HEK293 (cell line): ENCODE measurements at regions not wholly inside any gene's neighbourhood (a gene's known extent, or its start where the extent isn't known, plus 50 kb on each side); places are given as distances from the start of the nearest gene placed in this dataset.

ENCODE experiments used
- CTCF ChIP-seq: fragments of 450-650 bp; formaldehyde crosslinking; IDR thresholded peaks from 2 replicates; pipeline ENCODE4 v1.5.1; 2016; ENCODE audit warnings: missing biosample characterization, missing genetic modification characterization
- RBAK ChIP-seq: fragments of 450-650 bp; formaldehyde crosslinking; IDR thresholded peaks from 2 replicates; pipeline ENCODE4 v1.5.1; 2016; ENCODE audit warnings: missing biosample characterization, missing genetic modification characterization
- REST ChIP-seq: fragments of 450-650 bp; formaldehyde crosslinking; IDR thresholded peaks from 2 replicates; pipeline ENCODE4 v1.5.1; 2016; ENCODE audit warnings: missing biosample characterization, missing genetic modification characterization
- SP2 ChIP-seq: fragments of 450-650 bp; formaldehyde crosslinking; IDR thresholded peaks from 2 replicates; pipeline ENCODE4 v1.5.1; 2016; ENCODE audit warnings: missing biosample characterization, missing genetic modification characterization
- ZBTB48 ChIP-seq: fragments of 450-650 bp; formaldehyde crosslinking; IDR thresholded peaks from 2 replicates; pipeline ENCODE4 v1.5.1; 2016; ENCODE audit warnings: missing biosample characterization, missing genetic modification characterization
- ZNF184 ChIP-seq: fragments of 450-650 bp; IDR thresholded peaks from 2 replicates; pipeline ENCODE4 v1.5.1; 2018; ENCODE audit warnings: missing biosample characterization, mild to moderate bottlenecking, missing genetic modification characterization
- ZNF239 ChIP-seq: fragments of 450-650 bp; formaldehyde crosslinking; IDR thresholded peaks from 2 replicates; pipeline ENCODE4 v1.5.1; 2016; ENCODE audit warnings: missing biosample characterization, missing genetic modification characterization
- ZNF24 ChIP-seq: fragments of 450-650 bp; formaldehyde crosslinking; IDR thresholded peaks from 2 replicates; pipeline ENCODE4 v1.5.1; 2016; ENCODE audit warnings: missing biosample characterization, missing genetic modification characterization
- ZNF366 ChIP-seq: fragments of 450-650 bp; formaldehyde crosslinking; conservative IDR thresholded peaks from 2 replicates; pipeline ENCODE4 v1.5.1; 2016; ENCODE audit warnings: missing biosample characterization, missing genetic modification characterization
- ZNF792 ChIP-seq: fragments of 450-650 bp; formaldehyde crosslinking; IDR thresholded peaks from 2 replicates; pipeline ENCODE4 v1.5.1; 2016; ENCODE audit warnings: missing biosample characterization, missing genetic modification characterization
- ZSCAN16 ChIP-seq: fragments of 450-650 bp; formaldehyde crosslinking; IDR thresholded peaks from 2 replicates; pipeline ENCODE4 v1.5.1; 2016; ENCODE audit warnings: missing biosample characterization, missing genetic modification characterization
- TF ChIP-seq, protein P1 (sequence below): fragments of 450-650 bp; formaldehyde crosslinking; IDR thresholded peaks from 2 replicates; pipeline ENCODE4 v1.5.1; 2016; ENCODE audit warnings: missing biosample characterization, missing genetic modification characterization
- TF ChIP-seq, protein P2 (sequence below): fragments of 450-650 bp; formaldehyde crosslinking; IDR thresholded peaks from 2 replicates; pipeline ENCODE4 v1.5.1; 2016; ENCODE audit warnings: missing biosample characterization, missing genetic modification characterization
- TF ChIP-seq, protein P3 (sequence below): fragments of 450-650 bp; formaldehyde crosslinking; IDR thresholded peaks from 2 replicates; pipeline ENCODE4 v1.5.1; 2016; ENCODE audit warnings: missing biosample characterization, missing genetic modification characterization

- TF ChIP-seq CTCF (no peak), ZNF792 (tag by site-specific recombination) (no peak), ZSCAN16 (tag by site-specific recombination) (no peak), ZNF24 (tag by site-specific recombination) (no peak), ZNF239 (tag by site-specific recombination) (no peak), ZBTB48 (tag by site-specific recombination) (peak; percentile 15; the same call in 1 of the 2 replicates), SP2 (tag by site-specific recombination) (no peak), REST (tag by site-specific recombination) (peak; percentile 78), ZNF366 (no peak), RBAK (tag by site-specific recombination) (no peak), ZNF184 (no peak)
- TF ChIP-seq, protein P1, sequence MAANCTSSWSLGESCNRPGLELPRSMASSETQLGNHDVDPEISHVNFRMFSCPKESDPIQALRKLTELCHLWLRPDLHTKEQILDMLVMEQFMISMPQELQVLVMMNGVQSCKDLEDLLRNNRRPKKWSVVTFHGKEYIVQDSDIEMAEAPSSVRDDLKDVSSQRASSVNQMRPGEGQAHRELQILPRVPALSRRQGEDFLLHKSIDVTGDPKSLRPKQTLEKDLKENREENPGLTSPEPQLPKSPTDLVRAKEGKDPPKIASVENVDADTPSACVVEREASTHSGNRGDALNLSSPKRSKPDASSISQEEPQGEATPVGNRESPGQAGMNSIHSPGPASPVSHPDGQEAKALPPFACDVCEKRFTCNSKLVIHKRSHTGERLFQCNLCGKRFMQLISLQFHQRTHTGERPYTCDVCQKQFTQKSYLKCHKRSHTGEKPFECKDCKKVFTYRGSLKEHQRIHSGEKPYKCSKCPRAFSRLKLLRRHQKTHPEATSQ (tag by site-specific recombination): no peak
- TF ChIP-seq, protein P2, sequence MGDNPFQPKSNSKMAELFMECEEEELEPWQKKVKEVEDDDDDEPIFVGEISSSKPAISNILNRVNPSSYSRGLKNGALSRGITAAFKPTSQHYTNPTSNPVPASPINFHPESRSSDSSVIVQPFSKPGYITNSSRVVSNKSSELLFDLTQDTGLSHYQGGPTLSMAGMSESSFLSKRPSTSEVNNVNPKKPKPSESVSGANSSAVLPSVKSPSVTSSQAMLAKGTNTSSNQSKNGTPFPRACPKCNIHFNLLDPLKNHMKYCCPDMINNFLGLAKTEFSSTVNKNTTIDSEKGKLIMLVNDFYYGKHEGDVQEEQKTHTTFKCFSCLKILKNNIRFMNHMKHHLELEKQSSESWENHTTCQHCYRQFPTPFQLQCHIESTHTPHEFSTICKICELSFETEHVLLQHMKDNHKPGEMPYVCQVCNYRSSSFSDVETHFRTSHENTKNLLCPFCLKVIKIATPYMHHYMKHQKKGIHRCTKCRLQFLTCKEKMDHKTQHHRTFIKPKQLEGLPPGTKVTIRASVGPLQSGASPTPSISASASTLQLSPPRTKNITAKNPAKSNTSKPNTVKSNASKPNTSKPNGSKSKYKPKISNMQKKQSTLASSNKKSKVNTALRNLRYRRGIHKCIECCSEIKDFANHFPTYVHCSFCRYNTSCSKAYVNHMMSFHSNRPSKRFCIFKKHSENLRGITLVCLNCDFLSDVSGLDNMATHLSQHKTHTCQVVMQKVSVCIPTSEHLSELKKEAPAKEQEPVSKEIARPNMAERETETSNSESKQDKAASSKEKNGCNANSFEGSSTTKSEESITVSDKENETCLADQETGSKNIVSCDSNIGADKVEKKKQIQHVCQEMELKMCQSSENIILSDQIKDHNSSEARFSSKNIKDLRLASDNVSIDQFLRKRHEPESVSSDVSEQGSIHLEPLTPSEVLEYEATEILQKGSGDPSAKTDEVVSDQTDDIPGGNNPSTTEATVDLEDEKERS (tag by site-specific recombination): no peak
- TF ChIP-seq, protein P3, sequence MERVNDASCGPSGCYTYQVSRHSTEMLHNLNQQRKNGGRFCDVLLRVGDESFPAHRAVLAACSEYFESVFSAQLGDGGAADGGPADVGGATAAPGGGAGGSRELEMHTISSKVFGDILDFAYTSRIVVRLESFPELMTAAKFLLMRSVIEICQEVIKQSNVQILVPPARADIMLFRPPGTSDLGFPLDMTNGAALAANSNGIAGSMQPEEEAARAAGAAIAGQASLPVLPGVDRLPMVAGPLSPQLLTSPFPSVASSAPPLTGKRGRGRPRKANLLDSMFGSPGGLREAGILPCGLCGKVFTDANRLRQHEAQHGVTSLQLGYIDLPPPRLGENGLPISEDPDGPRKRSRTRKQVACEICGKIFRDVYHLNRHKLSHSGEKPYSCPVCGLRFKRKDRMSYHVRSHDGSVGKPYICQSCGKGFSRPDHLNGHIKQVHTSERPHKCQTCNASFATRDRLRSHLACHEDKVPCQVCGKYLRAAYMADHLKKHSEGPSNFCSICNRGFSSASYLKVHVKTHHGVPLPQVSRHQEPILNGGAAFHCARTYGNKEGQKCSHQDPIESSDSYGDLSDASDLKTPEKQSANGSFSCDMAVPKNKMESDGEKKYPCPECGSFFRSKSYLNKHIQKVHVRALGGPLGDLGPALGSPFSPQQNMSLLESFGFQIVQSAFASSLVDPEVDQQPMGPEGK: no peak
These were observed 127.3 kb downstream of the TBX19 start for GRCh38 chr1:168407832-168408538.
